ENCODE measurements at regions not wholly inside any gene's neighbourhood (a gene's known extent, or its start where the extent isn't known, plus 50 kb on each side); places are given as distances from the start of the nearest gene placed in this dataset.

- TF ChIP-seq REST (IDR thresholded peaks at IDR 0.05; ENCODE audit: low read depth), result no peak
Observed at GRCh38 chr10:35950226-35950625, 308.1 kb upstream of the FZD8 start (continued).

GRCh38 chr10:35949811-35950211 lies 307.7 kb upstream of the FZD8 start:
- Histone ChIP-seq H3K9me3 (ENCODE audit: control insufficient read depth in 1 of 2, insufficient read depth in 1 of 2, low read depth in 1 of 2, low read length in 2 of 2) (peaks cover 0 to 9% of the 10 kb centered on the region in 2 experiments; a peak in 2 of 4 replicates), H3K36me3 (ENCODE audit: control insufficient read depth in 1 of 2, insufficient read depth in 2 of 2, low read length in 2 of 2) (no peaks in the 10 kb centered on the region), H2AFZ (ENCODE audit: low read depth, low read length, poor library complexity, severe bottlenecking) (no peak overlapping the region), H3K4me1 (ENCODE audit: control insufficient read depth in 1 of 2, insufficient read depth in 2 of 2, low read length in 2 of 2) (no peaks in the 10 kb centered on the region), H3K4me2 (ENCODE audit: low read length) (no peak overlapping the region), H3K9ac (ENCODE audit: low read length) (no peak overlapping the region), H4K20me1 (ENCODE audit: insufficient read depth) (no peaks in the 10 kb centered on the region), H3K27me3 (ENCODE audit: insufficient read depth, low read length) (no peaks in the 10 kb centered on the region), H3K4me3 (replicated peaks in 1 of 2; ENCODE audit: low read depth in 1 of 2, low read length in 2 of 2) (no peak overlapping the region), H3K79me2 (ENCODE audit: insufficient read depth, low read length) (no peaks in the 10 kb centered on the region), H3K27ac (ENCODE audit: low read depth, low read length) (no peak overlapping the region), H3K9me2 (ENCODE audit: insufficient read depth) (no peaks in the 10 kb centered on the region)
- DNase-seq (ENCODE audit: low read depth, low spot score), result no peak
- TF ChIP-seq, protein P1, sequence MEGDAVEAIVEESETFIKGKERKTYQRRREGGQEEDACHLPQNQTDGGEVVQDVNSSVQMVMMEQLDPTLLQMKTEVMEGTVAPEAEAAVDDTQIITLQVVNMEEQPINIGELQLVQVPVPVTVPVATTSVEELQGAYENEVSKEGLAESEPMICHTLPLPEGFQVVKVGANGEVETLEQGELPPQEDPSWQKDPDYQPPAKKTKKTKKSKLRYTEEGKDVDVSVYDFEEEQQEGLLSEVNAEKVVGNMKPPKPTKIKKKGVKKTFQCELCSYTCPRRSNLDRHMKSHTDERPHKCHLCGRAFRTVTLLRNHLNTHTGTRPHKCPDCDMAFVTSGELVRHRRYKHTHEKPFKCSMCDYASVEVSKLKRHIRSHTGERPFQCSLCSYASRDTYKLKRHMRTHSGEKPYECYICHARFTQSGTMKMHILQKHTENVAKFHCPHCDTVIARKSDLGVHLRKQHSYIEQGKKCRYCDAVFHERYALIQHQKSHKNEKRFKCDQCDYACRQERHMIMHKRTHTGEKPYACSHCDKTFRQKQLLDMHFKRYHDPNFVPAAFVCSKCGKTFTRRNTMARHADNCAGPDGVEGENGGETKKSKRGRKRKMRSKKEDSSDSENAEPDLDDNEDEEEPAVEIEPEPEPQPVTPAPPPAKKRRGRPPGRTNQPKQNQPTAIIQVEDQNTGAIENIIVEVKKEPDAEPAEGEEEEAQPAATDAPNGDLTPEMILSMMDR (IDR thresholded peaks at IDR 0.05 in 2 of 3, conservative IDR thresholded peaks at IDR 0.05 in 1 of 3; ENCODE audit: borderline replicate concordance in 1 of 3, insufficient read depth in 1 of 3, low read depth in 2 of 3, low read length in 2 of 3), result no peak
- TF ChIP-seq SIN3A (IDR thresholded peaks at IDR 0.05; ENCODE audit: low read depth) (no peak), JUND (IDR thresholded peaks at IDR 0.05) (no peak), EZH2 (IDR thresholded peaks at IDR 0.05) (no peak), RAD21 (IDR thresholded peaks at IDR 0.05; ENCODE audit: low read depth) (no peak), POLR2AphosphoS5 (IDR thresholded peaks at IDR 0.05; ENCODE audit: low read depth, low read length) (no peak), TCF7L2 (IDR thresholded peaks at IDR 0.05; ENCODE audit: borderline replicate concordance, extremely low read depth, insufficient read depth, insufficient read length) (no peak), SRF (IDR thresholded peaks at IDR 0.05; ENCODE audit: low read depth) (no peak), FOSL1 (IDR thresholded peaks at IDR 0.05; ENCODE audit: low read depth) (no peak), ZFX (IDR thresholded peaks at IDR 0.05) (no peak)
- TF ChIP-seq, protein P2, sequence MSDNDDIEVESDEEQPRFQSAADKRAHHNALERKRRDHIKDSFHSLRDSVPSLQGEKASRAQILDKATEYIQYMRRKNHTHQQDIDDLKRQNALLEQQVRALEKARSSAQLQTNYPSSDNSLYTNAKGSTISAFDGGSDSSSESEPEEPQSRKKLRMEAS (IDR thresholded peaks at IDR 0.05), result no peak
- ChIA-PET RAD21 (ENCODE audit: low non-redundant PET in 1 of 2, low total read pairs in 2 of 2, uncharacterized antibody in 2 of 2, unreplicated experiment in 2 of 2) (no interaction called here), CTCF (no interaction called here), POLR2A (no interaction called here)
- intact Hi-C loops (cut with micrococcal nuclease), result no loop called here
- BruUV-seq (replicated peaks), result no TSS peak
- no peak for ATAC-seq
